Ascending aorta (tissue), 2 donors: ENCODE measurements at regions not wholly inside any gene's neighbourhood (a gene's known extent, or its start where the extent isn't known, plus 50 kb on each side); places are given as distances from the start of the nearest gene placed in this dataset.

ENCODE experiments used
- DNase-seq, 2 donors: peaks; one replicate each; pipeline ENCODE4 v3.0.0-alpha.2; 2019; ENCODE audit warnings: low spot score in 2 of 2
- H3K27ac ChIP-seq, 2 donors: fragments of 200-600 bp; sonication (generic); one replicate each; pipeline ENCODE4 v1.5.1; 2016 to 2017; ENCODE audit warnings: mild to moderate bottlenecking in 1 of 2
- H3K27me3 ChIP-seq: fragments of 200-600 bp; sonication (generic); one replicate; pipeline ENCODE4 v1.5.1; 2017
- H3K36me3 ChIP-seq, 2 donors: fragments of 200-600 bp; sonication (generic); one replicate each; pipeline ENCODE4 v1.5.1; 2016
- H3K4me1 ChIP-seq, 2 donors: fragments of 200-600 bp; sonication (generic); one replicate each; pipeline ENCODE4 v1.5.1; 2016 to 2017; ENCODE audit warnings: mild to moderate bottlenecking in 1 of 2
- H3K4me3 ChIP-seq, 2 donors: fragments of 200-600 bp; sonication (generic); one replicate each; pipeline ENCODE4 v1.5.1; 2016 to 2017; ENCODE audit warnings: mild to moderate bottlenecking in 1 of 2
- H3K9me3 ChIP-seq, 2 donors: fragments of 200-600 bp; sonication (generic); one replicate each; pipeline ENCODE4 v1.5.1; 2016
- intact Hi-C: fragments of 100-400 bp; cut with DNase I; formaldehyde crosslinking; loops from one replicate; pipeline ENCODE4 v1.15.1; 2023
- TF ChIP-seq, protein P1 (sequence below), 3 experiments: fragments of 200-600 bp in 2 of 3; fragments of 450-650 bp in 1 of 3; sonication (generic) in 2 of 3; IDR thresholded peaks; one replicate each; pipeline ENCODE4 v1.5.1; 2016 to 2019; ENCODE audit warnings: antibody characterized with exemption in 3 of 3, mild to moderate bottlenecking in 1 of 3, moderate library complexity in 1 of 3

DNA sequence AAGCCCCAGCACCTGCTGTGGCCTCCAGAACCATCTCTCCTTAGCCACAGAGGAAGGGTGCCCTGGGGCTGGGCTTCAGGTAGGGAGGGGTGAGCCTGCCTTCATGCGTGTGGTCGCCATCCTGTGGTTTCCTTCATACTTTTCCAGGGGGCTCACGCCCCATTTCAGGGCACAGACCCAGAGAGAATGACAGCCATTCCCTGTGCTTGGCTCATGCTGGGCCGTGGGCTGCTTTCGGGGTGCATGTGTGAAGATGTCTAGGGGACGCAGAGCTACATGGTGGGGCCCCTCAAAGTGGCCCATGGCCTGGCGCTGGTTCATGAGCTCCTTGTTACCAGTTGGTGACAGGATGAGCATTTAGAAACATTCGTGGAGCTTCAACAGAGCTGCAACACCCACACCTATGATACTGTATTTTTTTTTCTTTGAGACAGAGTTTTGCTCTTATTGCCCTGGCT, 190.3 kb upstream of the SLC24A3 start:
- Histone ChIP-seq H3K27ac (no peak overlapping the region), H3K4me3 (no peak overlapping the region), H3K9me3 (no peaks in the 10 kb centered on the region), H3K4me1 (peaks cover 0 to 18% of the 10 kb centered on the region in 2 donors), H3K36me3 (no peaks in the 10 kb centered on the region), H3K27me3 (no peaks in the 10 kb centered on the region)
- TF ChIP-seq, protein P1, sequence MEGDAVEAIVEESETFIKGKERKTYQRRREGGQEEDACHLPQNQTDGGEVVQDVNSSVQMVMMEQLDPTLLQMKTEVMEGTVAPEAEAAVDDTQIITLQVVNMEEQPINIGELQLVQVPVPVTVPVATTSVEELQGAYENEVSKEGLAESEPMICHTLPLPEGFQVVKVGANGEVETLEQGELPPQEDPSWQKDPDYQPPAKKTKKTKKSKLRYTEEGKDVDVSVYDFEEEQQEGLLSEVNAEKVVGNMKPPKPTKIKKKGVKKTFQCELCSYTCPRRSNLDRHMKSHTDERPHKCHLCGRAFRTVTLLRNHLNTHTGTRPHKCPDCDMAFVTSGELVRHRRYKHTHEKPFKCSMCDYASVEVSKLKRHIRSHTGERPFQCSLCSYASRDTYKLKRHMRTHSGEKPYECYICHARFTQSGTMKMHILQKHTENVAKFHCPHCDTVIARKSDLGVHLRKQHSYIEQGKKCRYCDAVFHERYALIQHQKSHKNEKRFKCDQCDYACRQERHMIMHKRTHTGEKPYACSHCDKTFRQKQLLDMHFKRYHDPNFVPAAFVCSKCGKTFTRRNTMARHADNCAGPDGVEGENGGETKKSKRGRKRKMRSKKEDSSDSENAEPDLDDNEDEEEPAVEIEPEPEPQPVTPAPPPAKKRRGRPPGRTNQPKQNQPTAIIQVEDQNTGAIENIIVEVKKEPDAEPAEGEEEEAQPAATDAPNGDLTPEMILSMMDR (IDR thresholded peaks at IDR 0.05) = no peak
- intact Hi-C loops = no loop called here
- DNase-seq = no peak

DNA sequence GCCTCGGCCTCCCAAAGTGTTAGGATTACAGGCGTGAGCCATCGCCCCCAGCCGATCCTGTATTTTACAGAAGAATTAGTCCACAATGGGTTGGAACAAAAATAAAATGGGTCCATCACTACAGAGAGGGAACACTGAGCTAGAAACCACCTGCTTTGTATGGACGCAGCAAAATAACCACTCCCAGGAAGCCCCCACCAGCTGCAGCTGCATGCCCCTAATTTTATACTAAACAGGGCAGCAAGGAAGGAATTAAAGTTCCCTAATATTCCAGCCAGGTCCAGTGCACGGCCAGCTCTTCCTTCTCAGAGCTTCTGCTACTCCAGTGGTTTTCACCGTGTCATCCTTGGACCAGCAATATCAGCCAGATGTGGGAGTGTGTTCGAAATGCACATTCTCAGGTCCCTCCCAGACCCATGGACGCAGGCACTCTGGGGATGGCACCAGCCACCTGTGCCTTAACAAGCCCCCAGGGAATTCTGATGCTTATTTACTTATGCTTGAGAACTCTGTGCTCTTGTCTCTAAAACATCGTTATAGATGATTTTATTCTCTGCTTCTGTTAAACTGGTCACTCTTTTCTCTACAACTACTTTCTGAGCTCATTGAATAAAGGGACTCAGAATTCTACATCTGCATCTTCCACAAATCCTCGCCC, 189.5 kb upstream of the SLC24A3 start:
- intact Hi-C loops = no loop called here
- peak in 1 of 2 donors; percentile 30 for DNase-seq
- H3K27me3 ChIP-seq = no peaks in the 10 kb centered on the region

DNA sequence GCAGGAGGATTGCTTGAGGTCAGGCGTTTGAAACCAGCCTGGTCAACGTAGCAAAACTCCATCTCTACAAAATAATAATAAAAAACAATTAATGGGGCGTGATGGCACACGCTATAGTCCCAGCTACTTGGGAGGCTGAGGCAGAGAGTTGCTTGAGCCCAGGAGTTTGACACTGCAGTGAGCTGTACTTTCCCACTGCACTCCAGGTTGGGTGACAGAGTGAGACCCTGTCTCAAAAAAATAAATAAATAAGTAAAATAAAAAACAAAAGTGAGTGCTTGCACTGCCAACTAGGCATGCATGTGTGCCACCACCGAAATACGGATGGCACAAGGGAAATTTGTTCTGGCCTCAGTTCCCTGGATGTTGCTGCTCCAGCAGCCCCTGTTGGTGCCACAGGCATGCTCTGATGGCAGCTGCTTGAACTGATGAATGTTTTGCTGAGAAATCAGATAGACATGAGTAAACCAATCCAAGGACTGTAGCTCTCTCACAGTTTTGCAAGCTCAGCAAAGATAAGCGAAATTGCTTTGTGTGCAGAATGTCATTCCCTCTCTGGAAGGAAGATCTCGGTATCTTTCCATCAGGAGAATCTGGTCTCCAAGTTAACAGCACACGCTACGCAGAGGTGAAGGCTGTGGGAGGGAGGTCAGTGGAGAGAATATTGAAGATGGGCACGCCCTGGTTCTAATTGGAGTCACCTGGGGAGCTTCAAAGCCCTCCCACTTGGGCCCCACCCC, 188.0 kb upstream of the SLC24A3 start:
- H3K4me1 ChIP-seq = peaks cover 0 to 18% of the 10 kb centered on the region in 2 donors
- H3K27ac ChIP-seq = no peak overlapping the region
- no peaks in the 10 kb centered on the region for H3K9me3 ChIP-seq
- TF ChIP-seq, protein P1 (IDR thresholded peaks at IDR 0.05) = no peak
- DNase-seq = no peak
- intact Hi-C loops = no loop called here
- no peaks in the 10 kb centered on the region for H3K36me3 ChIP-seq
- no peak overlapping the region for H3K4me3 ChIP-seq
- H3K27me3 ChIP-seq = no peaks in the 10 kb centered on the region

More for the DNA sequence above, 189.5 kb upstream of the SLC24A3 start:
- Histone ChIP-seq H3K36me3 (no peaks in the 10 kb centered on the region), H3K9me3 (no peaks in the 10 kb centered on the region), H3K4me3 (no peak overlapping the region), H3K4me1 (peaks cover 0 to 18% of the 10 kb centered on the region in 2 donors), H3K27ac (no peak overlapping the region)
- TF ChIP-seq, protein P1 (IDR thresholded peaks at IDR 0.05) = no peak

DNA sequence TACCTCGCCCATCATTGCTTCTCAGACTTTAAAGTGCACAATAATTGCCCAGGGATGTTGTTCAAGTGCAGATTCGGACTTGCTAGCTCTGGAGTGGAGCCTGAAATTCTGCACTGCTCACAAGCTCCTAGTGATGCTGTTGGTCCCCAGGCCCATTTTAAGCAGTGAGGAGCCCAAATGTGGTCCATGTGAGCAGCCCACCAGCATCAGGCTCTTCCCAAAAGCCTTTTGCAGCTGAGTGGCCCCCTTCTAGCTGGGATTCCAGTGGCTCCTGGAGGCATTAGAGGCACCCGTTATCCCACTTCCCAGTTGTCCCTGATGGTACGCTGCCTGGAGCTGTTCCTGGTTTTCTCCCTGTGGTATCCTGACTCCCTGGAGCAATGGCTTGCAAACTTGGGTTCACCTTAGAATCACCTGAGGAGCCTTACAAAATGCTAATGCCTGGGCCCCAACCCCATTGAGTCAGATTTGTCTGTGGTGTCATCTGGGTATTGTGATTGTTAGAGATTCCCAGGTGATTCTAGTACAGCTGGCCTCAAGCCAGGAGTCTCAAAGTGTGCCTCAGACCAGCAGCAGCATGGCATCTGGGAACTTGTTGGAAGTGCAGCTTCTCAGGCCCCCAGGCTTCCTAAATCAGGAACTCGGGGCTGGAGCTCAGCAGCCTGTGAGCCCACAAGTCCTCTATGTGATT, 186.9 kb upstream of the SLC24A3 start:
- H3K4me1 ChIP-seq = peaks cover 0 to 18% of the 10 kb centered on the region in 2 donors
- no peaks in the 10 kb centered on the region for H3K27me3 ChIP-seq
- H3K36me3 ChIP-seq = no peaks in the 10 kb centered on the region
- no peaks in the 10 kb centered on the region for H3K9me3 ChIP-seq
- peak in 1 of 2 donors; percentile 62 for DNase-seq
- intact Hi-C loops = no loop called here
- H3K4me3 ChIP-seq = peak overlapping the region in 1 of 2 donors; percentile 1
- TF ChIP-seq, protein P1 (IDR thresholded peaks at IDR 0.05) = no peak
- H3K27ac ChIP-seq = peak overlapping the region in 1 of 2 donors; percentile 71

DNA sequence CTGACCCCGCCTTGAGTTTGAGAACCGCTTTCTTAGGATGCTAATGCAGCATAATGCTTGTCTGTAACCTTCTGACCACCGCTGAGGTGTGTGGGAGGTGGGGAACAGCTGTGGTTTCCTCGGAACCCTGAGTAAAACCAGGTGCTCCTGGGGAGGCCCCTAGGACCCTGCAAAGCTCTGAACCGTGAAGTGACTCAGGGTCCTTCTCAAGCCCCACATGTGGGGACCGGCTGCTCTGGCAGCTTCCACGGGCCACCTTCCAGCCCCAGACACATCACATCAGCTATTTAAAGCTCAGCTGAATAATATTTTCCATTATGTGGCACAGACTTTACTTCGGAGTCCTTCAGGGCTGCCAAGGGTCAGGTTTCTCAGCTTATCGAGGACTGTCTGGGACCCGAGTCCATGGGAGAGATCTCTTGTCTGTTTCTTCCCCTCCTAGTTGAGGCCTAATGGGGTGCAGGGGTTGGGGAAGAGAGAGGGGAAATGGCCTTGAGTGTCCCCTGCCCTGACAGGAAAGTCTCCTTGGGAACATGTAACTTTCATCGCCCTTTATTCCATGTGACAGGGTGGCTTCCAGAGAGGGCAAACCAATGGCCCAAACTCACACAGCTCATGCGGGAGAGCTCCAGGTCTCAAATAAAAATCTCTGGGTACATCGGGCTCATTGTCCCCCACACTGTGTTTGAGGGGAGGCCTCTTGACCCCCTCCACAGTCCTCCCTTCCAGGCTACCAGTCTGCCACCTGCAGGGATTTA, 186.1 kb upstream of the SLC24A3 start:
- H3K9me3 ChIP-seq = no peaks in the 10 kb centered on the region
- TF ChIP-seq, protein P1 (IDR thresholded peaks at IDR 0.05) = no peak
- H3K27ac ChIP-seq = peak overlapping the region in 1 of 2 donors; percentile 71
- intact Hi-C loops = no loop called here
- H3K4me1 ChIP-seq = peaks cover 0 to 18% of the 10 kb centered on the region in 2 donors
- DNase-seq = peak in 1 of 2 donors; percentile 63
- H3K27me3 ChIP-seq = no peaks in the 10 kb centered on the region
- peak overlapping the region in 1 of 2 donors; percentile 1 for H3K4me3 ChIP-seq
- H3K36me3 ChIP-seq = no peaks in the 10 kb centered on the region
